IMR-90 (cell line): ENCODE measurements at regions not wholly inside any gene's neighbourhood (a gene's known extent, or its start where the extent isn't known, plus 50 kb on each side); places are given as distances from the start of the nearest gene placed in this dataset.

Experiments
- ATAC-seq: fragments of 200-7000 bp; cut with Tn5 transposase; 2 replicates; pipeline ENCODE4 v1.9.1; 2020; ENCODE audit warnings: low read depth, mild to moderate bottlenecking, moderate library complexity
- BruUV-seq: library from RNA; stranded (reverse); fragments of 400-500 nt; replicated peaks from 2 replicates; lab custom pipeline; 2021; lab: Mats Ljungman, UMichigan
- CTCF ChIA-PET: fragments of 300-600 bp; formaldehyde crosslinking; extraction: SDS; loops from one replicate; lab custom pipeline; 2021; ENCODE audit warnings: antibody characterized with exemption; lab: Yijun Ruan, JAX
- POLR2A ChIA-PET: fragments of 300-600 bp; sonication (Branson Sonifier 250); formaldehyde crosslinking; loops from one replicate; lab custom pipeline; 2022; ENCODE audit warnings: antibody characterized with exemption; ENCODE audit not compliant: unreplicated experiment; lab: Charles Lee
- DNase-seq: peaks from one replicate; pipeline ENCODE4 v3.0.0; 2013
- H2AFZ ChIP-seq: replicated peaks from 2 replicates; pipeline ENCODE3; 2013; ENCODE audit warnings: low read length, mild to moderate bottlenecking; ENCODE audit not compliant: poor library complexity
- H2AK5ac ChIP-seq: 2 replicates; pipeline ENCODE4 v1.6.1; 2013; ENCODE audit warnings: low read depth, low read length, inconsistent platforms
- H2AK9ac ChIP-seq: replicated peaks from 2 replicates; pipeline ENCODE3; 2013; ENCODE audit warnings: mild to moderate bottlenecking, low read depth, low read length, moderate library complexity; ENCODE audit not compliant: poor library complexity
- H2BK120ac ChIP-seq: 2 replicates; pipeline ENCODE4 v1.6.1; 2013; ENCODE audit warnings: low read depth, low read length, inconsistent platforms
- H2BK15ac ChIP-seq: 3 replicates; pipeline ENCODE4 v1.6.1; 2013; ENCODE audit warnings: low read depth, low read length, inconsistent platforms
- H2BK20ac ChIP-seq: 2 replicates; pipeline ENCODE4 v1.6.1; 2013; ENCODE audit warnings: low read depth, mild to moderate bottlenecking, inconsistent platforms, low read length, moderate library complexity
- H2BK5ac ChIP-seq: 2 replicates; pipeline ENCODE4 v1.6.1; 2013; ENCODE audit warnings: mild to moderate bottlenecking, low read depth, low read length, inconsistent platforms; ENCODE audit not compliant: poor library complexity, severe bottlenecking
- H3K14ac ChIP-seq: replicated peaks from 2 replicates; pipeline ENCODE4 v1.6.1; 2013; ENCODE audit warnings: low read depth, low read length, inconsistent platforms
- H3K18ac ChIP-seq: 2 replicates; pipeline ENCODE4 v1.6.1; 2013; ENCODE audit warnings: low read depth, low read length, control low read depth
- H3K23ac ChIP-seq: 2 replicates; pipeline ENCODE4 v1.6.1; 2013; ENCODE audit warnings: low read depth, low read length, inconsistent platforms
- H3K27ac ChIP-seq: 2 replicates; pipeline ENCODE4 v1.5.1; 2013; ENCODE audit warnings: mild to moderate bottlenecking, control low read depth, low read length; ENCODE audit not compliant: insufficient read depth
- H3K27me3 ChIP-seq: 2 replicates; pipeline ENCODE4 v1.6.1; 2013; ENCODE audit warnings: low read length; ENCODE audit not compliant: control insufficient read depth, insufficient read depth
- H3K36me3 ChIP-seq: 2 replicates; pipeline ENCODE4 v1.6.1; 2013; ENCODE audit warnings: low read length, mixed read lengths; ENCODE audit not compliant: control insufficient read depth, insufficient read depth
- H3K4ac ChIP-seq: 2 replicates; pipeline ENCODE4 v1.6.1; 2013; ENCODE audit warnings: low read depth, low read length, inconsistent platforms
- H3K4me1 ChIP-seq: 2 replicates; pipeline ENCODE4 v1.6.1; 2013; ENCODE audit warnings: low read length, mixed read lengths; ENCODE audit not compliant: control insufficient read depth, insufficient read depth
- H3K4me2 ChIP-seq: 2 replicates; pipeline ENCODE4 v1.6.1; 2013; ENCODE audit warnings: low read depth, mild to moderate bottlenecking, control low read depth, low read length, moderate library complexity
- H3K4me3 ChIP-seq: 2 replicates; pipeline ENCODE4 v1.5.1; 2013; ENCODE audit warnings: low read depth, mild to moderate bottlenecking, control low read depth, low read length, moderate library complexity; ENCODE audit not compliant: insufficient read depth
- H3K56ac ChIP-seq: 2 replicates; pipeline ENCODE4 v1.6.1; 2013; ENCODE audit warnings: low read length, inconsistent platforms; ENCODE audit not compliant: insufficient read depth; ENCODE audit errors: extremely low read depth
- H3K79me1 ChIP-seq, 2 experiments: 2 replicates each; pipeline ENCODE4 v1.6.1; 2013; ENCODE audit warnings: low read length in 2 of 2, inconsistent platforms in 1 of 2, low read depth in 1 of 2
- H3K9ac ChIP-seq: 2 replicates; pipeline ENCODE4 v1.6.1; 2013; ENCODE audit warnings: low read depth, low read length, control low read depth
- H3K9me1 ChIP-seq: 2 replicates; pipeline ENCODE4 v1.6.1; 2013; ENCODE audit warnings: low read length, inconsistent platforms; ENCODE audit not compliant: insufficient read depth
- H3K9me3 ChIP-seq: 2 replicates; pipeline ENCODE4 v1.6.1; 2013; ENCODE audit warnings: low read length; ENCODE audit not compliant: control insufficient read depth, insufficient read depth
- H4K20me1 ChIP-seq: 2 replicates; pipeline ENCODE4 v1.6.1; 2013; ENCODE audit warnings: low read length, inconsistent platforms; ENCODE audit not compliant: insufficient read depth
- H4K5ac ChIP-seq: 2 replicates; pipeline ENCODE4 v1.6.1; 2013; ENCODE audit warnings: mild to moderate bottlenecking, low read depth, low read length, control low read depth
- H4K8ac ChIP-seq, 2 experiments: 2 replicates each; pipeline ENCODE4 v1.6.1; 2013; ENCODE audit warnings: low read depth in 2 of 2, low read length in 2 of 2, control low read depth in 1 of 2, inconsistent platforms in 1 of 2
- H4K91ac ChIP-seq: 2 replicates; pipeline ENCODE4 v1.6.1; 2013; ENCODE audit warnings: low read depth, low read length, inconsistent platforms; ENCODE audit not compliant: insufficient read depth
- FOS ChIP-seq: fragments of 150-350 bp; IDR thresholded peaks from 2 replicates; pipeline ENCODE4 v1.6.1; 2016; ENCODE audit warnings: low read depth, low read length
- dilution Hi-C: fragments of 300-500 bp; cut with HindIII; formaldehyde crosslinking; loops from one replicate; pipeline ENCODE4 v1.14.3; 2018; ENCODE audit warnings: low sequenced_read_pairs; ENCODE audit not compliant: unreplicated experiment
- in situ Hi-C: fragments of 300-500 bp; cut with MboI; formaldehyde crosslinking; loops from 3 replicates; pipeline ENCODE4 v1.14.3; 2019; ENCODE audit warnings: low sequenced_read_pairs, inconsistent platforms, mixed read lengths
- intact Hi-C: fragments of 100-400 bp; cut with micrococcal nuclease; formaldehyde crosslinking; loops from 2 replicates; pipeline ENCODE4 v1.10.0; 2022

DNA sequence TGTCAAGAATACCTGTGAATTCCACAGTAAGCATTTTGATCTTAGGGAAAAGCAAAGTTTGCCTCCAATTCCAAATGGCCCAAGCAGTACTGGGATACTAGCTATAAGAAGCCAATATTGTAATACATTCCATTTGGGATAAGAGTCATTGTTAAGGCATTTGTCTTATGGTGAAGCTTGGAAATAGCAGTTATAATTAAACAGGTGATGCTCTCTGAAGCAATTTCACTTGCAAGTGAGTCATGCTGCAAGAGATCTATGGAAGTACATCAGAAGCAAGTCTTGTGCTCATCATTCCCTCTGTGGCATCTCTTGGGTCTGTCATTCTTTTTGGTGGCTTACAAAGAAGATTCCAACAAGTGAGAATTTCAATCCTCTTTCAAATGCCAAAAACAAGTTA lies 386.4 kb upstream of the RPS6KA3 start:
- no peak overlapping the region for H3K4me3 ChIP-seq
- no peak overlapping the region for H3K18ac ChIP-seq
- no peak overlapping the region for H4K8ac ChIP-seq
- H2BK20ac ChIP-seq = no peak overlapping the region
- H2BK15ac ChIP-seq = no peak overlapping the region
- no peak overlapping the region for H2AK5ac ChIP-seq
- H3K27me3 ChIP-seq = no peaks in the 10 kb centered on the region
- H4K20me1 ChIP-seq = no peaks in the 10 kb centered on the region
- in situ Hi-C loops = no loop called here
- no peak overlapping the region for H3K4ac ChIP-seq
- no peak overlapping the region for H4K5ac ChIP-seq
- no peak overlapping the region for H4K91ac ChIP-seq
- H2BK5ac ChIP-seq = no peak overlapping the region
- ChIA-PET CTCF (no interaction called here), POLR2A (no interaction called here)
- H3K36me3 ChIP-seq = no peaks in the 10 kb centered on the region
- H2BK120ac ChIP-seq = no peak overlapping the region
- H2AK9ac ChIP-seq = no peak overlapping the region
- no peak overlapping the region for H3K56ac ChIP-seq
- H3K14ac ChIP-seq = no peak overlapping the region
- dilution Hi-C loops = no loop called here
- H3K4me1 ChIP-seq = no peaks in the 10 kb centered on the region
- no peak overlapping the region for H3K27ac ChIP-seq
- H3K9ac ChIP-seq = no peak overlapping the region
- no peak overlapping the region for H2AFZ ChIP-seq
- no peak overlapping the region for H3K4me2 ChIP-seq
- no peak for ATAC-seq
- no peaks in the 10 kb centered on the region for H3K9me1 ChIP-seq
- BruUV-seq = no TSS peak
- no peaks in the 10 kb centered on the region for H3K79me1 ChIP-seq
- intact Hi-C loops = no loop called here
- DNase-seq = no peak
- no peak overlapping the region for H3K23ac ChIP-seq
- H3K9me3 ChIP-seq = no peaks in the 10 kb centered on the region
- TF ChIP-seq FOS = no peak
